Cardiac fibroblast (primary cell): ENCODE measurements at regions not wholly inside any gene's neighbourhood (a gene's known extent, or its start where the extent isn't known, plus 50 kb on each side); places are given as distances from the start of the nearest gene placed in this dataset.

Experiments used
- DNase-seq, 2 donors: peaks; one replicate each; pipeline versions ENCODE4 v3.0.0 to v3.0.0-alpha.2; 2010; ENCODE audit warnings: low read depth in 2 of 2
- H3K4me3 ChIP-seq, 2 donors: replicated peaks in 1 of 2; 1 replicate in 1 of 2; 2 replicates in 1 of 2; pipeline ENCODE4 v1.5.1; 2011; ENCODE audit warnings: low read depth in 2 of 2, low read length in 2 of 2, mild to moderate bottlenecking in 2 of 2, moderate library complexity in 1 of 2
- CTCF ChIP-seq: IDR thresholded peaks from one replicate; pipeline ENCODE4 v1.5.1; 2011; ENCODE audit warnings: low read depth, mild to moderate bottlenecking, low read length, inconsistent platforms

GRCh38 chr3:154044671-154045070 lies 76.5 kb upstream of the ARHGEF26 start:
- TF ChIP-seq CTCF: no peak
- DNase-seq: no peak
- H3K4me3 ChIP-seq: no peak overlapping the region

- no peak for TF ChIP-seq CTCF
- no peak for DNase-seq
- no peak overlapping the region for H3K4me3 ChIP-seq
These were observed 71.0 kb upstream of the ARHGEF26 start for GRCh38 chr3:154050216-154050615.

- no peak for DNase-seq
- TF ChIP-seq CTCF: no peak
- no peak overlapping the region for H3K4me3 ChIP-seq
These were observed 70.4 kb upstream of the ARHGEF26 start for GRCh38 chr3:154050766-154051165.

GRCh38 chr3:154059833-154060232 lies 61.4 kb upstream of the ARHGEF26 start:
- DNase-seq: peak; percentile 7 to 26
- no peak overlapping the region for H3K4me3 ChIP-seq
- no peak for TF ChIP-seq CTCF

- H3K4me3 ChIP-seq: no peak overlapping the region
- no peak for TF ChIP-seq CTCF
- DNase-seq: peak; percentile 83 to 97
These were observed 60.8 kb upstream of the ARHGEF26 start for GRCh38 chr3:154060238-154061000.

GRCh38 chr3:154061001-154061370 lies 60.2 kb upstream of the ARHGEF26 start:
- no peak for TF ChIP-seq CTCF
- DNase-seq: peak in 1 of 2 donors; percentile 10
- no peak overlapping the region for H3K4me3 ChIP-seq

- DNase-seq: no peak
- H3K4me3 ChIP-seq: no peak overlapping the region
- TF ChIP-seq CTCF: no peak
These were observed 58.7 kb upstream of the ARHGEF26 start for GRCh38 chr3:154062513-154062912.
